HG03060 (cell line): ENCODE measurements at regions not wholly inside any gene's neighbourhood (a gene's known extent, or its start where the extent isn't known, plus 50 kb on each side); places are given as distances from the start of the nearest gene placed in this dataset.

Experiments used
- ATAC-seq: cut with Tn5 transposase; IDR thresholded peaks from one replicate; pipeline ENCODE4 v1.9.1; 2021; ENCODE audit warnings: low read depth, moderate number of reproducible peaks; ENCODE audit not compliant: unreplicated experiment

DNA sequence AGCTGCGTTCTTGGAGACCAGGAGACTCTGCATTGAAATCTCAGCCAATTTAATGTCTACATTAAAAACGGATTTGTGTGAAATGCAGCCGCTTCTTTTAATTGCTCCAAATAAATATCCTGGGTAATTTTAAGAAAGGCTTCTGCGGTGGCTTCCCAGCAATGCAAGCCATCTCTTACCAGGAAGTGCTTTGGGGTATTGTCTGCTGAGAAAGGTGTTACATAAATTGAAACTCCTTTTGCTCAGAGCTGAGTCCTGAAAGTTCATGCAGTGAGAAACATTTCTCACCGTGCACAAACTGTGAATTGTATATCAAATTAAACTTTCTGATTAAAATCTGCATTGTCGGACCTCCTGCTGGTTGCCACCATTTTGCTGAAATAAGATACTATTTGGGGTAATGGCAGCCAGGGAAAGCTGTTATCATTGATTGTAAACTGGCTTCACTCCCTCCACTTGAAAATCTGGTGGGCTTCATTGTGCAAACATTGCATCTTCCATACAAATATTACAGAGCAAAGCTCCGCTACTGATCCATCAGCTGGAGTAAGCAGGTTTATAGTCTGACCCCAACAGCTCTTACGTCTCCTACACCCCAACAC is 59.5 kb downstream of the ZIC5 start:
- no peak for ATAC-seq

DNA sequence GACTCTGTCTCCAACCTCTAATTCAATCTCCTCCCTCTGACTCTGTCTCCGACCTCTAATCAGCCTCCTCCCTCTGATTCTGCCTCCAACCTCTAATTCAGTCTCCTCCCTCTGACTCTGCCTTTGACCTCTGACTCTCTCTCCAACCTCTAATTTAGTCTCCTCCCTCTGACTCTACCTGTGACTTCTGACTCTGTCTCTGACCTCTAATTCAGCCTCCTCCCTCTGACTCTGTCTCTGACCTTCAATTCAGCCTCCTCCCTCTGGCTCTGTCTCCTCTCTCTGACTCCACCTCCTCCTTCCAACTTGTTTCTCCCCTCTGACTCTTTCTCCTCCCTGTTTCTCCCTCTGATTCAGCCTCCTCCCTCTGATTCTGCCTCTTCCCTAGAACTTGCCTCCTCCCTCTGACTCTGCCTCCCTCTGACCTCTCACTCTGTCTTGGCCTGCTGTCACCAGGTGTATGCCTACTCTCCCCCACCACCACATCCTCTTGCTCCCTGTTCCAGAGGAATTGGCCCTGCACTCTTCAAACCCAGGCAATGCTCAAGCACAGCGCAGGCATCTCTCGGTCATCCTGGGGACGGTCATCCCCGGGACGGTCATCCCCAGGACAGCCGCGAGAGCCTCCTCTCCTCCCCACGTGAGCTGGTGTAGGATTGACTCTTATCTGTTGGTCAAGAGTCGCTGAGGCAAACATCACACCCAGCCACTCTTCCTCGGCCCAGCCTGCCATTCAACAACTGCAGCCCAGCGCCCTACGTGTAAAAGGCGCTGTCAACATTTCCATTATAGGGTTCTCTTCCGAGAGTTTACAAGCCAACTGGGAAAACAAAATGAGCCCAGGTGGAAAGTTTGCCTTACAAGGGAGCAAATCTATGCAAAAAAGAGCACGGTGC is 60.2 kb downstream of the ZIC5 start:
- no peak for ATAC-seq

DNA sequence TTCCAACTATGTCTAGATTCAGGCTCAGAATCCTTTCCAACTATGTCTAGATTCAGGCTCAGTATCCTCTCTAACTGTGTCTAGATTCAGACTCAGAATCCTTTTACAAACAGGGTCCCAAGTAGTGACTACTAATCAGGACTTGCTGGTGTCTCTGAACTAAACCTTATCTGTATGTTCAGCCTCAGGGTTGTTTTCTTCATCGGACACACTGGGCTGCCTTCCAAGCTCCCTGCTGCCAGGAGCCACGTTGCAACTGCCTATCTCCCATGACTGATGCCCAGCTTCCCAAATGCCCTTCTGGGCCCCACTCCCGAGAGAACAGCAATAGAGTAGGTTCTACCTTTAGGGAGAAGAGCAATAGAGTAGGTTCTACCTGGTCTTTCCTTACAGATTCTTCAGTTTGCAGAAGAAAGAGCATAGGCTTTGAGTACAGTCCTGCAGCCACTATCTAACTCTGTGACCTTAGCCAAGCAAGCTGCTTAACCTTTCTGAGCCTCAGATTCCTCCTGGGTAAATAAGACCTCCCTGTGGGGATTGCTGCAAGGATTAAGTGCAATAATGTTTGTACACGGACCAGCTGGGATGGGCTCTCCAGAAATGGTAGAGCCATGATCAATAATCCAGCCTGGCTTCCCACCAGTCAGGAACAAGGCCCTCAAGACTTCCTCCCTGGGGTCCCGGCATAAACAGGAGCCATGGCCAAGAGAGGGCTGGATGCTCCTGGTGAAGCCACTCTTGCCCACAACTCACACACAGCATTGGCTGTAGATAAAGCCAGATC is 61.5 kb downstream of the ZIC5 start:
- no peak for ATAC-seq

DNA sequence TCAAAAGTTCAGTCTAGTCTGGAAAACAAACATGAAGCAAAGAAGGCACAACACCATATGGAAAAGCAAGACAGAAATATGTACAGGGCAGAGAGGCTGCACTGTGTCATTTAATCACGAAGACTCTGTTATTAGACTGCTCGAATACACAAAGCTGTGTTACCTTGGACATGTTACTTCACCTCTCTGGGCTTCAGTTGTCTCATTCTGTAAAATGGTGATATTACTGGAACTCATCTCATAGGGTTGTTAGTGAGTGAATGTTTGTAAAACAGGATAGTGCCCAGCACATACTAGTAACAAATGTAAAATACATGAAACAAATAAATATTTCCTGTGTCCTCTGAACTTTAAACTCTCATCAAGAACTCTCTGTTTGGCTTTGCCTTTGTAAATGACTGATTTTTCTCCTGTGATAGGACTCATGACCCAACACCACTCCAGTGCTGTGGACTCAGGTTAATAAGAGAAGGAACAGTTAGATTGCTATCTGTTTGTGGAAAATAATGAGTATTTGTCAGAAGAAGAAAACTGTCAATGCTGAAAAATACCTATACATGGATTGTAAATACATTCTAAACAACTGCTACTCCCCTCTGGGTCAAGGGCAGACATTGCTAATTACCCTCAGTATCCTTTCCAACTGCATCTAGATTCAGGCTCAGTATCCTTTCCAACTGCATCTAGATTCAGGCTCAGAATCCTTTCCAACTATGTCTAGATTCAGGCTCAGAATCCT is 62.3 kb downstream of the ZIC5 start:
- no peak for ATAC-seq

DNA sequence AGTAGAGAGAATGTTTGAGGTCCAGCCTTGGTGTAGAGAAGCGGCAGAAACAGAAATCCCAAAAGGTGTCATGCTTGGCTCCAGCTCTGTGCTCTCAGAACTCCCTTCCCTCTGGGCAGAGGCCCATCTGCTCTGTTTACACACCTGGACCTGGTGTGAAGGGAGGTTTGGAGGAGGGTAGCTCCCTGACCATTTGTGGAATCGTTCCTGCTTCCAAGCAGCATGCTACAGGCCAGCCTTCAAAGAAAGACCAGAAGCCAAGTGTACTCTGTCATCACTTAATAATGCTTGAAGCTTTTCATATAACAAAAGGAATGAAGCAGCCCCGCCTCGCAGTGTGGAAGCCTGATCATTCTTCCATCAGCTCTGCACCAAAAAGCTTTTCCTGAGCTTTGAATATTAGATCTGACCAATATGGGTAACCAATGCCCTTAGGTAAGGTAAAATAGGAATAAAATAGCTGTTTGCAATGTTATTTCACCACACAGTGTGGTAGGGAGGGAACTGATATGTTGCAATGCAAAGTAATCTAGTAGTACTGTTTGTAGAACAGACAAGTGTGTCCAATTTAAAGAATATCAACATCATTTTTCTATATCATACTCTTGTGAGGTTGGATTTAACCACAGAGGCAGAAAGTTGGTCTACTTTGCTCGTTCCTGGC is 63.3 kb downstream of the ZIC5 start:
- ATAC-seq = no peak

DNA sequence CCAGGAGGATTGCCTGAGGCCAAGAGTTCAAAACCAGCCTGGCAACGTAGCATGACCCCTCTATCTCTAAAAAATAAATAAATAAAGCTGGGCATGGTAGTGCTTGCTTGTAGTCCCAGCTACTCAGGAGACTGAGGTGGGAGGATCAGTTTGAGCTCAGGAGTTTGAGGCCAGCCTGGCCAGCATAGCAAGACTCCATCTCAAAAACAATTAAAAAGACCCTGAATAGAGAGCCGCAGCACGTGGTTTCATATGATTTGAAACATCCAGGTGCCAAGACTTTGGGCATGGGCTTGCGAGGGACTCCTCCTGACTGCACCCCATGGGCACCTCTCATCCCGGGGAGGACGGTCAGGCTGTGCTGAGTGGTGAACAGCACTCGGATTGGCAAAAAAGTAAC is 63.9 kb downstream of the ZIC5 start:
- ATAC-seq = no peak

DNA sequence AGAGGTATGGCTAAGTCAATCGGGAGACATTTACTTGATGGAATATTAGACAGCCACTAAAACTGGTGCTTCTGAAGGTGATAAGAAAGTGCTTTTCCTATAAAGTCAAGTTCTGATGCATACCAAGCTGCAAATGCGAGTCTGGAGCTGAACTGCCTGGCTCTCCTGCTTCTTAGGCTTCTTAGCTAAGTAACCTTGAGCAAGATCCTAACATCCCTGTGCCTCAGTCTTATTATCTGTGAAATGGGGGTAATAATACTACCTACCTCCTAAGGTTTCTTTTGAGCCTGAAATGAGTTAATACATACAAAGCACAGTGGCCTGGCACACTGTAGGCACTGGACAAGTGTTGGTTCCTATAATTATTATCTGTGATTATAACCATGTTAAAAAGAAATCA is 64.5 kb downstream of the ZIC5 start:
- no peak for ATAC-seq

DNA sequence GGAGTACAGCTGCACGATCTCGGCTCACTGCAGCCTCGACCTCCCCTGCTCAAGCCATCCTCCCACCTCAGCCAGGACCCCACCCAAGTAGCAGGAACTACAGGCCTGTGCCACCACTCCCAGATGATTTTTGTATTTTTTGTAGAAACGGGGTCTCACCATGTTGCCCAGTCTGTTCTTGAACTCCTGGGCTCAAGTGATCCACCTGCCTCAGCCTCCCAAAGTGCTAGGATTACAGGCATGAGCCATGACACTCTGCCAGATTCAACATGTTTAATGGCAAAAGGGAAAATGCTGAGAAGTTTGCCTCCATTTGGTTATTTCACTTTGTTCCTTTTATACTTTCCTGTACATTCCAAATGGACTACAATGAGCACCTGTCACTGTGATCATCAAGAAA is 65.8 kb downstream of the ZIC5 start:
- ATAC-seq = no peak

DNA sequence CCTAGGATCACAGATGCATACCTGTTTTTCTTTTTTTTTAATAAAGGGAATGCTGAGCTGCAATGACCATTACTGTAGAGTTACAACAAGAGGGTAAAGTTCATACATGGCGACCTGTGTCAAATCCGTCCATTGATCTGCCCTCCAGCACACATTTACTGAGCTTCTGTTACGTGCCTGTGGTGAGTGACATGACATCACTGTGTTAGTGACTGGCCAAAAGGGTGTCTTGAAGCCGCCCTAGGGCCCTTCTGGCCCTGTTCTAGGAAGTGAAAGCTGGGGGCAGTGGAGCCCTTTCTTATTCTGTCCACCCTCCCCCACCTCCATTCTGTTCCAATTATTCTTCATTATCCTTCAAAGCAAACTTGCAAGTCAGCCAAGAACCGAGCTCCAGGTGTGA is 66.3 kb downstream of the ZIC5 start:
- no peak for ATAC-seq

DNA sequence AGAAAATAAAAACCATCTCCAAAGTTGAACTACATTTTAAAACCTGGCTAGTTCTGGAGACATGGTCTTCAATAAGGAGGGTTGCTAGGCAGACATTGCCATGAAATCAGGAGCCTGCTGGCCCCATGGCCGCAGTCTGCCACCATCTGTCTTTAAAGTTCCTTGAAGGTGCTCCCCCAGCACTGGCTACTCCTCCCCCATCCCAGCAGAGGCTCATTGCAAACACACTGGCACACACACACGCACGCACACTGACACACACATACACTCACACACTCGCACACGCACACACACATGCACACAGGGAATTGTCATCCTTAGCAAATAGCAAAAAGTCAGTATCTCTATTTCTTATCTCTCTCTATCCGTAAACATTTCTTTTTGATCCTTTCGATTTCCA is 68.4 kb downstream of the ZIC5 start:
- no peak for ATAC-seq

DNA sequence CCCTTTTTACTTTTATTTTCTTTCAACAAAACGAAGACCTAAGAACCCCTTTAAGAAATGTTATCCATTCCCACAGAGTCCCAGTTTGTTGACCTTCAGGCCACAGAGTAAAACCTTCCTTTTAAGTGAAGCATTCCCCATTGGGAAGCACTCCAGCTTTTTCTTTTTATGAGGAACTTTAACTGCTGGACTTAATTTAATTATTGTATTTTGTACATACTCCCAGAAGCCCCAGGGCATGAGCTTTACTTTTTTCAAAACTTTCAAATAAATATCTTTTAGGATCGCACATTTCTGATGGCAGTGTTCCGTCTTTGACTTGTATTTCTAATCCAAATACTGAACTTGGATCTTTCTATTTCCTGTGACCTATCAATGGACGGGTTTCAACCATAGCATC is 68.9 kb downstream of the ZIC5 start:
- ATAC-seq = no peak

DNA sequence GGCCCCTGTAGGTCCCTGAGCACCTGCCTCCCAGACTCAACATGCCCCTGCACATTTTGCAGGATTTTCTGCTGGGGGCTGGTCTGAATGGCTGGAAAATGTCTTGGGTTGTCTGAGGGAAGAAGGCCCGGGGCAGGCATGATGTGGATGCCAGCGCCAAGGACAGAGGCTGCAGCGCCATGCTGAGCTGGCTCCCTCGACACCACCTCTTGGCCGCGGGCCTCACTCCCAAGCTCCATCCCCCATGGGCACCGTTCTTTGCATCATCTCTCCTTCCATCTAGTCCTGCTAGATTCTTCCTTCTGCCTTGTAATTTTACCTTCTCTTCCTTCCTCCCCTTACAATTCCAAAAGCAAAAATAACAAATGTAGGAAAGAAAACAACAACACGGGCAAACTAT is 70.6 kb downstream of the ZIC5 start:
- ATAC-seq = no peak

DNA sequence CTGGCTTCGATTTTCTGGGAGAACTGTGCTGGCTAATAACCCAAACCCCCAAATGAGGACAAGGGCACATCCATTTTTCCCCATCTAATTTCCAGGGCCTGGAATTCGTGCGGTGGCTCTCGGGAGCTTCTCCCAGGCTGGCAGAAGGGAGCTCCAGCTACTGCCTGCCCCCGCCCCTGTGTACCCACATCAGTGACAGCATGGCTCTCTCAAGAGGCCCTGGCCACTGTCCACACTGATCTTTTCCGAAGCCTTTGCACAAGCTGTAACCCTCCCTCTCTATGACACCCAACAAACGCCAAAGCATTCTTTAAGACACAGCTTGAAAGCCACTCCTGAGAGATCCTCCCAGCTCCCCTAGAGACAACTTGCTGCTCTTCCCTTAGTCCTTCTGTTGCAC is 73.1 kb downstream of the ZIC5 start:
- ATAC-seq = no peak

DNA sequence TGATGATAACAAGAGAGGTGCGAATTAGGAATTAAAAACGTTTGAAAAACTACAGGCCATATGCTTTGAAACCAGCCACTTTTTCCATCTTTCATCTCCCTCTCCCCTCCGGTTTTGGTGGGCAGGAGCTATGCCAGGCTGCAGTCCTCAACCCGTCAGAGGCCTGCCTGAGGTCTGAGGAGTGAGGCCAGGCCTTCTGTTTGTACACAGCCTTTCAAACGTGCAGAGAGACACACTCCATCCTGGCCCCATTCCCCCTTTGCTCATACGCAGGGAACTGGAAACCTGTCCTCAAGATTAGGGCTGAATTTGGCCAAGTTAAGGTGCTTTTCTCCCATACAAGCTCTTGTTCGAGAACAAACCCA is 74.5 kb downstream of the ZIC5 start:
- ATAC-seq = no peak

DNA sequence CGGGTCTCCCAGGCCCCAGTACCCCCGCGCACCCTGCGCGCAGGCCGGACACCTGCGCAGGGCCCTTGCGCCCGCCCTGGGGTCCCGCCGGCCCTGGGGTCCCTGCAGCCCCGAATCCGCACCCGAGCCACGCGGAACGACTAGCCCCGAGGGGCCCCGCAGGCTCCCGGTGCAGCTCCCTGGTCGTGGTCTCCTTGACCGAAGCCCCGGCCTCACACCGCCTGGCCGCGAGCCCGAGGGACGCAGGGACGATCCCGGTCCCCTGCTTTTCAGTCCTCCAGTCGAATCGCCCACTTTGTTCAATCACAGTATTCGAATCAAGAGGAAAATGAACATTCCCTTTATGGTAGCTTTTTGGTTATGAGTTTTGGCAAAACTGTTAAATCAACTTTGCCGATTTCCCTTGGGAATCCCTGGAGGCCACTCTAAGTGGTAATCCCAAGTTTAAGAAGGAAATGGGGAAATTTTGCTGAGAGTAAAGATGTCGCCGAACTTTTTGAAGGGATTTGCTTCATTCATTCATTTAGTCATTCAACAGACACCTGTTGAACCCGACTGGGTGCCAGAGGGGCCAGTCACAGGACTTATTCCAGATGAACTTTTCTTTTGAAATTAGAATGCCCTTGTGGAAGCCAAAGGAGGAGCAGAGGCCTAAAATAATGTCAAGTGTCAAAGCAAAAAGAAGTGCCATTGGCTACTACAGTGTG is 75.0 kb downstream of the ZIC5 start:
- ATAC-seq = no peak

DNA sequence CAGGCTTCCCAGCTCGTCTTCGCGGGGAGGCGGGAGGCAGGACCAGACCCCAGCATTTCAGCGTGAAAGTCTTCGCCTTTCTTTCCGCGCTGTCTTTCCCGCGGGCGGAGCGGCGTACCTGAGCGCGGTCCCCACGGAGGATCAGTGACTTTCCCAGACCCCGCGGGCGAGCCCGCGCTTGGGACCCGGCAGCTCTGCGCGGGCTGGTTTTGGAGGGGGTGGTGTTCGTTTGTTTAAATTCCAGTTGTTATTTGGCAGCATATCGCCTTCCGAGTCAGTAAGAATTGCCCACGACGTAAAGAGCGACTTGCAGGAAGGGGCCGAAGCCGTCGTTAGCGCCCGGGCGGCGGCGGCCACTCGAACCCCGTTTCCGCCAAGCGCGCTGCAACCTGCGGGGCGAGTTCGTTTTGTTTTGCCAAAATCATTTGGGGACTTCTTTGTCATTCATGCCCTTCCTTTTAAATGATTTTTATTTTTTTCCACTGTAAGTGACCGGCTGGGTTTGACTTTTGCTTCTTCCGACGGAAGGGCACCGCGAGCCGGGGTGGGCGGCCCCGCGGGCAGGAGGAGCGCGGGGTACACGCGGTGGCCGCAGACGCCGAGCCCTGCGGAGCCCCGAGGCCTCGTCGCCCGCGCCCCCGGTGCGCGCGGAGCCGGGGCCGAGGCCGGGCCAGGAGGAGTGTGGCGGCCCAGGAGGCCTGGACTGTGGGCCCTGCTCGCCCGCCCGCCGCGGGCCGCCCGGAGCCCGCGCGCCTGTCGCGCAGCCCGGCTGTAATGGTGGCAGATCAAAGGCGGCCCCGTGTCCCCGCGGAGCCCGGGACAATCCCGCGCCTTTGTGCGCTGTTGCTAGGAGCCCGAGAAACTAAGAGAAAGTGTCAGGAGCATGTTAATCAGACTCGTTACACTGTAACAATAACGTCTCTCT is 75.9 kb downstream of the ZIC5 start:
- ATAC-seq = no peak

DNA sequence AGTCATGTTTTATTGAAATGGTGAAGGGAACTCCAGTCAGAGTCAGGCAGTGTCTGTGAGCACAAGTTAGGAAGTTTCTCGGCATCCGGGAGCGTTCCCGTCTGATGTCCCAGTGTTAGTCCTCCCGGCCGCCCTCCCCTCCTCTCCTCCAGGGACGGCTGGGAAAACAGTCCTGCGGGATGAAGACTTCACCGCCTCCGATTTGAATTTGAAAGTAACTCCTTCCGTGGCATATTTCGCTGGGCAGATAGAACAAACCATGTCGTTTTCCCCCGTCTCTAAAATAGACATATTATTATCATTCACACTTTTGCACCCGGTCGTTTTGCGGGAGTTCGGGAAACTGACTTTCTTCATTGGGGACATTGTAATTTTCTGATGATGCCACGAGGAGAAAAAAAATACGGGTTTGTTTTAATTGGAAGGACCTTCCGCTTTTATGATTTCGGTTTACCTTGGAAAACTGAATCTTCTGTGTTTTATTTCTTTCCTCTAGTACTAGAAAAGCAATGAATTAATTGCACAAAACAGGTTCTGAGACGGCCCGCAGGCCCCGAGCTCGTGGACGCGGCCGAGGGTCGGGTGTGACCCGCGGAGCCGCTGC is 76.6 kb downstream of the ZIC5 start:
- no peak for ATAC-seq

DNA sequence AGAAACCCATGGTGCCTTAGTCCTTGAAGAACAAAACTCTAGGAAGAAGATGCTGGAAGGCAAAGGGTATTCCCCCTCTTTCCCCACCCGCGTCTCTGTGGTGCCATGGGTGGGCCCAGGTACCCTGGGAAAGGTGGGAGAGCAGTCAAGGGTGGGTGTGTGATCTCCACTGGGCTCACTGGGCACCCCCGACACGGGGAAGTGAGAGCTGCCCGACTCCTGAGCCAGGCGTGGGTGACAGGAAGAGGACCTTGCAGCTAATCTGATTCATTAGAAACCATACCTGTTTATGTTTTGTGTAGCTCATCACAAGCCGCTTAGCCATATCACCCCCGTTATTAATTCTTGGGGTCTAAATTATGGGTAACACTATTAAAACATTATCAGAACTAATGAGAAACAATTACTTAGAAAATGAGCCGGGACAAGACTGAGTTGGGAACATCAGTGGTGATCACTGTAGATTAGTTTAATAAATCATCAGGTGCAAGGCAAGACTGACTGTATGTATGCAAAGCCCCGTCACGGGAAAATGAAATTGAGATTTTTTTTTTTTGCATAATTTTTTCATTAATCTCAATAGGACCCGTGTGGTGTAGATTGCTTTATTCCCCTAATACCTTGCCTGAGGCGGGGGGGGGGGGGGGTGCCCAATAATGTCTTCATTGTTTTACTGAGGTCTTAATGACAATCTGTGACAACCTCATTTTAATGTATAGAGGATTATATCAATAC is 77.3 kb downstream of the ZIC5 start:
- ATAC-seq = no peak
